ENCODE measurements at regions not wholly inside any gene's neighbourhood (a gene's known extent, or its start where the extent isn't known, plus 50 kb on each side); places are given as distances from the start of the nearest gene placed in this dataset.

- no peak for TF ChIP-seq CTCF (IDR thresholded peaks at IDR 0.05)
- TF ChIP-seq POLR2A (IDR thresholded peaks at IDR 0.05) = no peak
- no peak for TF ChIP-seq EP300 (IDR thresholded peaks at IDR 0.05)
Measured at GRCh38 chr6:44020664-44021425, 106.4 kb downstream of the MRPL14 start.
